Ishikawa (cell line): ENCODE measurements at regions not wholly inside any gene's neighbourhood (a gene's known extent, or its start where the extent isn't known, plus 50 kb on each side); places are given as distances from the start of the nearest gene placed in this dataset.

Experiments used
- CEBPB ChIP-seq: IDR thresholded peaks from 2 replicates; pipeline ENCODE4 v1.6.1; 2012
- CREB1 ChIP-seq: IDR thresholded peaks from 2 replicates; pipeline ENCODE4 v1.6.1; 2012; ENCODE audit warnings: low read depth
- EGR1 ChIP-seq: IDR thresholded peaks from 2 replicates; pipeline ENCODE4 v1.6.1; 2012
- EP300 ChIP-seq: IDR thresholded peaks from 2 replicates; pipeline ENCODE4 v1.6.1; 2012; ENCODE audit warnings: borderline replicate concordance
- FOXM1 ChIP-seq: IDR thresholded peaks from 2 replicates; pipeline ENCODE4 v1.6.1; 2012; ENCODE audit warnings: low read depth, borderline replicate concordance
- NFIC ChIP-seq: IDR thresholded peaks from 2 replicates; pipeline ENCODE4 v1.6.1; 2012
- RAD21 ChIP-seq: IDR thresholded peaks from 2 replicates; pipeline ENCODE4 v1.6.1; 2012; ENCODE audit warnings: low read depth
- TAF1 ChIP-seq: IDR thresholded peaks from 2 replicates; pipeline ENCODE4 v1.6.1; 2012; ENCODE audit warnings: low read depth, mild to moderate bottlenecking
- TCF12 ChIP-seq: IDR thresholded peaks from 2 replicates; pipeline ENCODE4 v1.6.1; 2012; ENCODE audit warnings: low read depth
- TEAD4 ChIP-seq: IDR thresholded peaks from 2 replicates; pipeline ENCODE4 v1.6.1; 2012
- YY1 ChIP-seq: IDR thresholded peaks from 2 replicates; pipeline ENCODE4 v1.6.1; 2012; ENCODE audit warnings: low read depth
- ZBTB7A ChIP-seq: IDR thresholded peaks from 2 replicates; pipeline ENCODE4 v1.6.1; 2012; ENCODE audit warnings: low read depth
- TF ChIP-seq, protein P1 (sequence below): IDR thresholded peaks from 2 replicates; pipeline ENCODE4 v1.6.1; 2012
- TF ChIP-seq, protein P2 (sequence below): IDR thresholded peaks from 2 replicates; pipeline ENCODE4 v1.6.1; 2012
- TF ChIP-seq, protein P3 (sequence below): IDR thresholded peaks from 2 replicates; pipeline ENCODE4 v1.6.1; 2012; ENCODE audit warnings: low read depth, mild to moderate bottlenecking

DNA sequence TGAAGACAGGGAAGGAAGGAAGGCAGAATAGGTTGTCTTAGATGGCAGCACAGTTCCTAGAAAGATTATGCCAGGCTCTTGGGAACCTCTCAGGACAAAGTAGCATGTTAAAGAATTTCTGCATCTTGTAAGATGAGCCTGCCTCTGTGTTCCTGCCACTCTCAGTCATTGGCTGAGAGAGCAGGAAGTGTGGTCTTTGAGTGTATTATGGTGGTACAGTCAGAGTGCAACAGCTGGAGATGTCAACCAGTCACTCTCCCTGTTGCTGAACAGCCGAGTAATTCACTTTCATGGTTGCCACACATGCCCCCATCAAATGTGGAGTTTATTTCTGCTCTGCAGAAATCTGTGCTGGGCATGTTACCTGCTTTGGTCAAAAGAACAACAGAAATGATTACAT is 659.6 kb upstream of the RIOK2 start:
- TF ChIP-seq RAD21 (no peak), CREB1 (no peak), CEBPB (no peak), YY1 (no peak), TCF12 (no peak), ZBTB7A (no peak), NFIC (no peak), EP300 (no peak), TAF1 (no peak), EGR1 (no peak), TEAD4 (no peak), FOXM1 (no peak)
- TF ChIP-seq, protein P1, sequence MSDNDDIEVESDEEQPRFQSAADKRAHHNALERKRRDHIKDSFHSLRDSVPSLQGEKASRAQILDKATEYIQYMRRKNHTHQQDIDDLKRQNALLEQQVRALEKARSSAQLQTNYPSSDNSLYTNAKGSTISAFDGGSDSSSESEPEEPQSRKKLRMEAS: no peak
- TF ChIP-seq, protein P2, sequence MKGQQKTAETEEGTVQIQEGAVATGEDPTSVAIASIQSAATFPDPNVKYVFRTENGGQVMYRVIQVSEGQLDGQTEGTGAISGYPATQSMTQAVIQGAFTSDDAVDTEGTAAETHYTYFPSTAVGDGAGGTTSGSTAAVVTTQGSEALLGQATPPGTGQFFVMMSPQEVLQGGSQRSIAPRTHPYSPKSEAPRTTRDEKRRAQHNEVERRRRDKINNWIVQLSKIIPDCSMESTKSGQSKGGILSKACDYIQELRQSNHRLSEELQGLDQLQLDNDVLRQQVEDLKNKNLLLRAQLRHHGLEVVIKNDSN: no peak
- TF ChIP-seq, protein P3, sequence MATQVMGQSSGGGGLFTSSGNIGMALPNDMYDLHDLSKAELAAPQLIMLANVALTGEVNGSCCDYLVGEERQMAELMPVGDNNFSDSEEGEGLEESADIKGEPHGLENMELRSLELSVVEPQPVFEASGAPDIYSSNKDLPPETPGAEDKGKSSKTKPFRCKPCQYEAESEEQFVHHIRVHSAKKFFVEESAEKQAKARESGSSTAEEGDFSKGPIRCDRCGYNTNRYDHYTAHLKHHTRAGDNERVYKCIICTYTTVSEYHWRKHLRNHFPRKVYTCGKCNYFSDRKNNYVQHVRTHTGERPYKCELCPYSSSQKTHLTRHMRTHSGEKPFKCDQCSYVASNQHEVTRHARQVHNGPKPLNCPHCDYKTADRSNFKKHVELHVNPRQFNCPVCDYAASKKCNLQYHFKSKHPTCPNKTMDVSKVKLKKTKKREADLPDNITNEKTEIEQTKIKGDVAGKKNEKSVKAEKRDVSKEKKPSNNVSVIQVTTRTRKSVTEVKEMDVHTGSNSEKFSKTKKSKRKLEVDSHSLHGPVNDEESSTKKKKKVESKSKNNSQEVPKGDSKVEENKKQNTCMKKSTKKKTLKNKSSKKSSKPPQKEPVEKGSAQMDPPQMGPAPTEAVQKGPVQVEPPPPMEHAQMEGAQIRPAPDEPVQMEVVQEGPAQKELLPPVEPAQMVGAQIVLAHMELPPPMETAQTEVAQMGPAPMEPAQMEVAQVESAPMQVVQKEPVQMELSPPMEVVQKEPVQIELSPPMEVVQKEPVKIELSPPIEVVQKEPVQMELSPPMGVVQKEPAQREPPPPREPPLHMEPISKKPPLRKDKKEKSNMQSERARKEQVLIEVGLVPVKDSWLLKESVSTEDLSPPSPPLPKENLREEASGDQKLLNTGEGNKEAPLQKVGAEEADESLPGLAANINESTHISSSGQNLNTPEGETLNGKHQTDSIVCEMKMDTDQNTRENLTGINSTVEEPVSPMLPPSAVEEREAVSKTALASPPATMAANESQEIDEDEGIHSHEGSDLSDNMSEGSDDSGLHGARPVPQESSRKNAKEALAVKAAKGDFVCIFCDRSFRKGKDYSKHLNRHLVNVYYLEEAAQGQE: no peak

DNA sequence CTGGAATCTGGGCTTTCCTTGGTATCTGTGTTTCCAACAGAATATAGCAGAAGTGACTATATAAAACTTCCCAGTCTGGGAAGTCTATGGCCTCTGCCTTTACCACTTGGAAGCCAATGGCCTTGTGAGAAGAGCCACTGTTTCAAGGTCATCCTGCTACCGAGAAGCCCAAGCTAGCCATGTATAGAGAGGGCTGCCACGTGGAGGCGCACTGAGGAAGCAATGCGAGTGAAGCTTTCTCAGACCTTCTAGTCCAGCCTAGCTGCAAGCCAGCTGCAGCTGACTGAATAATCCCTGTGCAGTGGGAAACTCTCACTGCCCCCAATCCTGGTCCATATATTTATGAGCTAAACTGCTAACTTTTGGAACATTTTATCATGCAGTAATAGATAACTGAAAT is 661.8 kb upstream of the RIOK2 start:
- TF ChIP-seq TCF12 (no peak), TAF1 (no peak), RAD21 (no peak), NFIC (no peak), CEBPB (no peak), CREB1 (no peak), FOXM1 (no peak), ZBTB7A (no peak), TEAD4 (no peak)

DNA sequence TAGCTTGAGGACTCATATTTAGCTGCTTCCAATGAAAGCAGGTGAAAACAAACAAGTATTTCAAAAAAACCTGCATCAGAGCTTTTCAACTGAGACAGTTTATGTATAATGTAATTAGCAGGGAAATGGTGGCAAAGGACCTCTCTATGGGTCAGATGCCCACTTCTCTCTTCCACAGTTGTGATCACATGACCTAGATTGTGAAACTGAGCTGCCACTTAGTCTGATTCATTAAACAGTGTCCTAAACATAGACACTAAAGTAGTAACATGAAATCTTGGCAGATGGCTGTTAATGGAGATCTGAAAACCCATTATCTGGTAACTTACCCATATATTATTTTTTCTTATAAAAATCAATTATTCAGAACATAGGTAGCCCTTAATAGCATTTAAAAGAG is 663.6 kb upstream of the RIOK2 start:
- TF ChIP-seq EP300 (no peak), NFIC (no peak), TCF12 (no peak), TEAD4 (no peak), EGR1 (no peak), RAD21 (no peak), YY1 (no peak), ZBTB7A (no peak), TAF1 (no peak), CEBPB (no peak), FOXM1 (no peak)
- TF ChIP-seq, protein P2: no peak
- TF ChIP-seq, protein P3: no peak

DNA sequence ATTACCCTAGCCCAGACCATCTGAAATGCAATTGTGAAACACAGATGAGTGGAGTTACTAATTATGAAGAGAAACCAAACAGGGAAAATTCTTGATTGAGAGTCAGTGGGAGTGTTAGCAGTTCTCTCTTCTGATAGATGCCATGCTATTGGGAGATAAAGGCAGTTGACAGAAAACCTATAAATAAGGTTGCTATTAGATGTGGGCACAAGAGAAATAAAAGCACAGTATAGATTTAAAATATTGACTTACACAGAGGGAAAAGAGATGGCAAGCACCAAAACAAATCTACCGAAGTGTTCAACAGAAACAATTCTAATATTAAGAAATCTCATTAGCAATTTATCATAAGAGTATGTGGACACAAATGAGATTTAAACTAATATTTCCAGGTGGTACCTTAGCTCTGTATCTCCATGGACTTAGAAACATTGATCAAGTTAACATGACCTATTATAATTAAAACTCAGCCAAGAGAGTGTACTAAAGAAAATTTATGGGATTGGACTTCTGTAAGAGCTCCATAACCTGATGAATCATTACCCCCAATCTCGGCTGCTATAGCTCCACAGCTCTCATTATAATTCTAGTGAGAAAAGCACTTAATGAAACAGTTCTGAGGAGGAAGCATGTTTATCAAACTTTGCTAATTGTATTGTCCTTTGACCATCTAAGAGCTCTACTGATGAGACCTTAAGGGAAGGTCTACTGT is 665.0 kb upstream of the RIOK2 start:
- no peak for TF ChIP-seq TCF12
- no peak for TF ChIP-seq YY1
- TF ChIP-seq, protein P1: no peak
- TF ChIP-seq EP300: no peak
- no peak for TF ChIP-seq CEBPB
- no peak for TF ChIP-seq RAD21
- TF ChIP-seq TEAD4: no peak
- TF ChIP-seq CREB1: no peak
- TF ChIP-seq TAF1: no peak
- TF ChIP-seq, protein P3: no peak
- no peak for TF ChIP-seq ZBTB7A
- TF ChIP-seq EGR1: no peak
- TF ChIP-seq, protein P2: no peak
- TF ChIP-seq FOXM1: no peak
- TF ChIP-seq NFIC: no peak
